Vagina (tissue), 2 donors: ENCODE measurements at regions not wholly inside any gene's neighbourhood (a gene's known extent, or its start where the extent isn't known, plus 50 kb on each side); places are given as distances from the start of the nearest gene placed in this dataset.

ENCODE experiments used
- CTCF ChIP-seq, 3 experiments: fragments of 450-650 bp in 2 of 3; fragments of 200-600 bp in 1 of 3; sonication (generic) in 1 of 3; IDR thresholded peaks; one replicate each; pipeline ENCODE4 v1.5.1; 2017 to 2019; ENCODE audit warnings: antibody characterized with exemption in 3 of 3, mild to moderate bottlenecking in 2 of 3, moderate library complexity in 2 of 3
- POLR2A ChIP-seq, 2 donors: fragments of 450-650 bp; IDR thresholded peaks; one replicate each; pipeline ENCODE4 v1.6.1; 2017; ENCODE audit warnings: antibody characterized with exemption in 2 of 2, mild to moderate bottlenecking in 2 of 2, moderate library complexity in 2 of 2

GRCh38 chr1:194862129-194862528 lies 1675.7 kb upstream of the B3GALT2 start:
- TF ChIP-seq POLR2A (IDR thresholded peaks at IDR 0.05) = no peak
- TF ChIP-seq CTCF (IDR thresholded peaks at IDR 0.05) = no peak
